Hindlimb muscle (tissue), 1 donor: ENCODE measurements at regions not wholly inside any gene's neighbourhood (a gene's known extent, or its start where the extent isn't known, plus 50 kb on each side); places are given as distances from the start of the nearest gene placed in this dataset.
A peak's percentile ranks its signal among the peaks of the same experiment; 100 is the strongest.

Experiments
- DNase-seq: peaks from one replicate; pipeline ENCODE4 v3.0.0-alpha.2; 2013

GRCh38 chr5:107216587-107216986 is 454.1 kb downstream of the EFNA5 start:
- no peak for DNase-seq

GRCh38 chr5:107215611-107216010 is 455.1 kb downstream of the EFNA5 start:
- DNase-seq, result no peak

GRCh38 chr5:107213025-107213424 is 457.7 kb downstream of the EFNA5 start:
- no peak for DNase-seq

GRCh38 chr5:107211630-107212029 is 459.1 kb downstream of the EFNA5 start:
- DNase-seq, result no peak

GRCh38 chr5:107208867-107209266 is 461.9 kb downstream of the EFNA5 start:
- no peak for DNase-seq

- no peak for DNase-seq
Observed at GRCh38 chr5:107204413-107204812, 466.3 kb downstream of the EFNA5 start.

GRCh38 chr5:107203243-107203642 is 467.5 kb downstream of the EFNA5 start:
- no peak for DNase-seq

GRCh38 chr5:107199756-107200155 is 471.0 kb downstream of the EFNA5 start:
- no peak for DNase-seq

GRCh38 chr5:107196500-107197059 is 474.2 kb downstream of the EFNA5 start:
- no peak for DNase-seq

- no peak for DNase-seq
Observed at GRCh38 chr5:107195890-107196395, 474.8 kb downstream of the EFNA5 start.

GRCh38 chr5:107184871-107185270 is 485.9 kb downstream of the EFNA5 start:
- no peak for DNase-seq

GRCh38 chr5:107184066-107184465 is 486.7 kb downstream of the EFNA5 start:
- no peak for DNase-seq

GRCh38 chr5:107170620-107171019 is 500.1 kb downstream of the EFNA5 start:
- DNase-seq, result no peak

- no peak for DNase-seq
Observed at GRCh38 chr5:107169867-107170266, 500.9 kb downstream of the EFNA5 start.

GRCh38 chr5:107168848-107169752 is 501.6 kb downstream of the EFNA5 start:
- no peak for DNase-seq

GRCh38 chr5:107168086-107168485 is 502.7 kb downstream of the EFNA5 start:
- no peak for DNase-seq

- DNase-seq, result no peak
Observed at GRCh38 chr5:107165296-107165695, 505.4 kb downstream of the EFNA5 start.

GRCh38 chr5:107157809-107158208 is 512.9 kb downstream of the EFNA5 start:
- no peak for DNase-seq

- no peak for DNase-seq
Observed at GRCh38 chr5:107155707-107156106, 515.0 kb downstream of the EFNA5 start.

- DNase-seq, result no peak
Observed at GRCh38 chr5:107154593-107154992, 516.1 kb downstream of the EFNA5 start.

GRCh38 chr5:107153283-107153682 is 517.5 kb downstream of the EFNA5 start:
- no peak for DNase-seq

- no peak for DNase-seq
Observed at GRCh38 chr5:107149243-107150005, 521.3 kb downstream of the EFNA5 start.

- peak; percentile 49 for DNase-seq
Observed at GRCh38 chr5:107147589-107147988, 523.1 kb downstream of the EFNA5 start.
